ENCODE measurements at regions not wholly inside any gene's neighbourhood (a gene's known extent, or its start where the extent isn't known, plus 50 kb on each side); places are given as distances from the start of the nearest gene placed in this dataset.

DNA sequence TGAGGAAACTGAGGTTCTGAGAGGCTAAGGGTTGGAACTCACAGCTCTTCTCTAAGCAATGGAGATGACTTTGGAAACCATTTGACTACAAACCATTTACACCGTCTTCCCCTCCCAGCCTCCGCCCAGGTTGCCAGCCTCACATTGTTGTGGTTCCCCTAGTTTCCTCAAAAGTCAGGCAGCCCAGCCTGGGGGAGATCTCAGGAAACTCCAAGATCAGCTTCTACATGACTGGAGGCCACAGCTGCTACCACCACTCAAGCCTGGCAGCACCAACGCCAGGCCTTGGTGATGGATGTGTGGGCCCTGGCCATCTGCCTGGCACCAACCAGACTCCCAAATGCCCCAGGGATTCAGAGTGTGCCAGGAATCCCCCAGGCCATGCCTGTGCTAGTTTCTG is 207.9 kb downstream of the TSHZ3 start:
- no peaks in the 10 kb centered on the region for H3K9me3 ChIP-seq
- H3K4me1 ChIP-seq = no peaks in the 10 kb centered on the region
- H3K4me3 ChIP-seq = no peak overlapping the region
- H3K36me3 ChIP-seq = no peaks in the 10 kb centered on the region
- WGBS, 2 donors = 94% methylated on average over 3 of the region's 3 CpGs
- DNase-seq (no peak), ATAC-seq (no peak)
- H3K27me3 ChIP-seq = no peaks in the 10 kb centered on the region
- intact Hi-C loops (cut with DNase I) = no loop called here
- TF ChIP-seq, protein P1, sequence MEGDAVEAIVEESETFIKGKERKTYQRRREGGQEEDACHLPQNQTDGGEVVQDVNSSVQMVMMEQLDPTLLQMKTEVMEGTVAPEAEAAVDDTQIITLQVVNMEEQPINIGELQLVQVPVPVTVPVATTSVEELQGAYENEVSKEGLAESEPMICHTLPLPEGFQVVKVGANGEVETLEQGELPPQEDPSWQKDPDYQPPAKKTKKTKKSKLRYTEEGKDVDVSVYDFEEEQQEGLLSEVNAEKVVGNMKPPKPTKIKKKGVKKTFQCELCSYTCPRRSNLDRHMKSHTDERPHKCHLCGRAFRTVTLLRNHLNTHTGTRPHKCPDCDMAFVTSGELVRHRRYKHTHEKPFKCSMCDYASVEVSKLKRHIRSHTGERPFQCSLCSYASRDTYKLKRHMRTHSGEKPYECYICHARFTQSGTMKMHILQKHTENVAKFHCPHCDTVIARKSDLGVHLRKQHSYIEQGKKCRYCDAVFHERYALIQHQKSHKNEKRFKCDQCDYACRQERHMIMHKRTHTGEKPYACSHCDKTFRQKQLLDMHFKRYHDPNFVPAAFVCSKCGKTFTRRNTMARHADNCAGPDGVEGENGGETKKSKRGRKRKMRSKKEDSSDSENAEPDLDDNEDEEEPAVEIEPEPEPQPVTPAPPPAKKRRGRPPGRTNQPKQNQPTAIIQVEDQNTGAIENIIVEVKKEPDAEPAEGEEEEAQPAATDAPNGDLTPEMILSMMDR (IDR thresholded peaks at IDR 0.05) = no peak
- H3K27ac ChIP-seq = no peak overlapping the region

DNA sequence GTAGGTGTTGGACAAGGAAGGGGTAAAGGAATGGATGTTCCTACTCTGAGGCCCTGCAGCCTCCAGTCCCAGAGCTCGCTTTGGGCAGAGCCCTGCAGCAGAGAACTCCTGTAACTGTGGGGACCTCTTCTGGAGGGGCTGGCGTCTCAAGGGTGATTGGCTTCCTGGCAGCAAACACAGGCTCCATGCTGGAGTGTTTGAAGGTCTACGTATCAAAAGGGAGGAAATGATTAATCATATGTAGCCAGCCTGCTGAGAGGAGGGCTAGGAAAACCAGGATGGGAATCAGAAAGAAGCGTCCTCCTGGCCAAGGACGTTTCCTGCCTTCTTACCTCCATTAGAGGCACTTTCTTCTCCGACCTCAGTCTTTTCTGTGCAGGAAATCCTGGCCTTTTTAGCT is 208.5 kb downstream of the TSHZ3 start:
- DNase-seq (no peak), ATAC-seq (no peak)
- intact Hi-C loops (cut with DNase I) = no loop called here
- Histone ChIP-seq H3K36me3 (no peaks in the 10 kb centered on the region), H3K4me1 (no peaks in the 10 kb centered on the region), H3K27ac (no peak overlapping the region), H3K27me3 (no peaks in the 10 kb centered on the region), H3K4me3 (no peak overlapping the region), H3K9me3 (no peaks in the 10 kb centered on the region)
- TF ChIP-seq, protein P1 (IDR thresholded peaks at IDR 0.05) = no peak
- WGBS, 2 donors = 52 to 53% methylated on average over 6 of the region's 6 CpGs

DNA sequence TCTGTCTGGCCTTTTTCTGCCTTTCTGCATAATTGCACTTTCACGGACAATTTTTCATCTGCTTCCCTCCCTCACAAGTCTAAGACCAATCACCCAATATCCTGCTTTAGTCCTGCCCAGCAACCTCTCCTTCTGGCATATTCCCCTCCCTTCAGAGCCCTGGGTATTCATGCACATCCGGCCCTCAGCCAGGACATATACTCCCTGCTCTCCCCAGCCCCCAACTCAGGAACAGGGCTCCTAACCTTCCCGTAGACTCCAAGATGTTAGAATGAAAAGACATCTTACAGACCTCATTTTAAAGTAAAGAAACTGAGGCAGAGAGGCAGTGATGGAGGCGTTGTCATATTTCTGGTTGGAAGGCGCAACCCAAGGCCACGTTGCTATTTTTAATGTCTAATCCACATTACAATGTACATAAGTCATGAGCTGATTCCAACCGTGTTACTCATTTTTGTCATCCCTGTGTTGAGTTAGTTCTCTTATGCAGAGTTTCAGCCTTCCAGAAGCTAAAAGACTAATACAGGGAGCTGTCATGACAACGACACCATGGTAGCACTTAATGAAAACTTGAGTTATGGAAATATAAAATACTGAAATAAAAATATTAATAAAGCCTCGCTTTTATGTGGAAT is 209.2 kb downstream of the TSHZ3 start:
- TF ChIP-seq, protein P1 (IDR thresholded peaks at IDR 0.05) = no peak
- 74 to 77% methylated on average over 9 of the region's 9 CpGs for WGBS, 2 donors
- H3K4me1 ChIP-seq = no peaks in the 10 kb centered on the region

DNA sequence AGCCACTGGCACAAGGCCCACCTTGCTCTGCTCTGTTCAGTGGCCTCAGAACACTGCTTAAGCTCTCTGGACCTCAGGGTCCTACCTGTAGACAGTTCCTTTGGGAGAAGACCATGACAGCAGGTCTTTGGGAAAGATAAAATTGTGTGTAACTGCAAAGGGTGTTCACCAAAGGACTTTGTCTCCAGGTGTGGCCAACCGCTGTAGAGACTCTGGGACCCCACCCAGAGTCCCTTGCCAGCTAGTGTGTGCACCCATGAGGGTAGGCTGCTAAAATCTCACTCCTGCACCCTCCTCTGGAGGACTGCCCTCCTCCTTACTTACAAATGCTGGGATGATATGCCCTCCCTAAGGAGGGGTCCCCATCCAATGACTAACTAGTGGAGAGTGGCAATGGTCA is 211.2 kb downstream of the TSHZ3 start:
- TF ChIP-seq, protein P1 (IDR thresholded peaks at IDR 0.05) = no peak
- no peaks in the 10 kb centered on the region for H3K27me3 ChIP-seq
- H3K36me3 ChIP-seq = no peaks in the 10 kb centered on the region
- ATAC-seq (no peak), DNase-seq (no peak)
- H3K4me3 ChIP-seq = no peak overlapping the region
- 100% methylated on average over 1 of the region's 1 CpG for WGBS, 2 donors
- no peaks in the 10 kb centered on the region for H3K9me3 ChIP-seq
- no peaks in the 10 kb centered on the region for H3K4me1 ChIP-seq
- intact Hi-C loops (cut with DNase I) = no loop called here
- no peak overlapping the region for H3K27ac ChIP-seq

More for the DNA sequence above, 209.2 kb downstream of the TSHZ3 start:
- ATAC-seq (no peak), DNase-seq (no peak)
- Histone ChIP-seq H3K27me3 (no peaks in the 10 kb centered on the region), H3K36me3 (no peaks in the 10 kb centered on the region), H3K4me3 (no peak overlapping the region), H3K27ac (no peak overlapping the region), H3K9me3 (no peaks in the 10 kb centered on the region)
- intact Hi-C loops (cut with DNase I) = no loop called here
